ENCODE measurements at regions not wholly inside any gene's neighbourhood (a gene's known extent, or its start where the extent isn't known, plus 50 kb on each side); places are given as distances from the start of the nearest gene placed in this dataset.
A peak's percentile ranks its signal among the peaks of the same experiment; 100 is the strongest.

DNA sequence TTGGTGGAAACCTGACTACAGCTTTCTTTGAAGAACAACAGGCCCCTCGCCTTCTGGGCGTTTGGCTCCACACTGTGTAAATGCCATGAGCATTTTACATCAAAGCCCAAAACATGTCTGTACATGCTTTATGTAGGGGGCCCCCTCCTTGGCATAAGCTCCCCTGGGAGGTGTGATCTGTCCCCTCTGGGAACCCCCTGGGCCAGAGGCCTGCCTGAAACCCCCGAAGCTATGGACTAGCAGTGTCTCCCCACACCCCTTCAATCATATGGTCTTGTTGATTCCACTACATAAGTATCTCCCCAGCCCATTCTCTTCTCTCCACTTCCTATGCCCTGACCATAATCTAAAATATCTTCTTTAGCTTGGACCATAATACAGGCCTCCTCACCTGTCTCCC lies 241.5 kb downstream of the C1orf94 start:
- no peak overlapping the region for H2AFZ ChIP-seq (ENCODE audit: low read length)
- DNase-seq (ENCODE audit: low read depth in 2 of 2) = no peak
- H3K9me3 ChIP-seq (ENCODE audit: control insufficient read depth, insufficient read depth, low read depth, low read length) = no peaks in the 10 kb centered on the region
- no peaks in the 10 kb centered on the region for H4K20me1 ChIP-seq (ENCODE audit: control insufficient read depth, extremely low read depth, insufficient read depth, low read length)
- TF ChIP-seq, protein P1, sequence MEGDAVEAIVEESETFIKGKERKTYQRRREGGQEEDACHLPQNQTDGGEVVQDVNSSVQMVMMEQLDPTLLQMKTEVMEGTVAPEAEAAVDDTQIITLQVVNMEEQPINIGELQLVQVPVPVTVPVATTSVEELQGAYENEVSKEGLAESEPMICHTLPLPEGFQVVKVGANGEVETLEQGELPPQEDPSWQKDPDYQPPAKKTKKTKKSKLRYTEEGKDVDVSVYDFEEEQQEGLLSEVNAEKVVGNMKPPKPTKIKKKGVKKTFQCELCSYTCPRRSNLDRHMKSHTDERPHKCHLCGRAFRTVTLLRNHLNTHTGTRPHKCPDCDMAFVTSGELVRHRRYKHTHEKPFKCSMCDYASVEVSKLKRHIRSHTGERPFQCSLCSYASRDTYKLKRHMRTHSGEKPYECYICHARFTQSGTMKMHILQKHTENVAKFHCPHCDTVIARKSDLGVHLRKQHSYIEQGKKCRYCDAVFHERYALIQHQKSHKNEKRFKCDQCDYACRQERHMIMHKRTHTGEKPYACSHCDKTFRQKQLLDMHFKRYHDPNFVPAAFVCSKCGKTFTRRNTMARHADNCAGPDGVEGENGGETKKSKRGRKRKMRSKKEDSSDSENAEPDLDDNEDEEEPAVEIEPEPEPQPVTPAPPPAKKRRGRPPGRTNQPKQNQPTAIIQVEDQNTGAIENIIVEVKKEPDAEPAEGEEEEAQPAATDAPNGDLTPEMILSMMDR (conservative IDR thresholded peaks at IDR 0.05 in 1 of 2, IDR thresholded peaks at IDR 0.05 in 1 of 2; ENCODE audit: low read depth in 1 of 2, low read length in 2 of 2) = no peak
- TF ChIP-seq EZH2 (IDR thresholded peaks at IDR 0.05; ENCODE audit: low read length, missing control alignments) = no peak
- no peaks in the 10 kb centered on the region for H3K27me3 ChIP-seq (ENCODE audit: control insufficient read depth, insufficient read depth, low read length)
- no peaks in the 10 kb centered on the region for H3K36me3 ChIP-seq (ENCODE audit: control insufficient read depth, insufficient read depth, low read length)
- H3K4me1 ChIP-seq (ENCODE audit: control insufficient read depth, extremely low read depth, insufficient read depth, low read length) = no peaks in the 10 kb centered on the region
- no peak overlapping the region for H3K4me3 ChIP-seq (replicated peaks in 1 of 4; ENCODE audit: control extremely low read depth in 1 of 4, insufficient read depth in 1 of 4, low read depth in 3 of 4, low read length in 4 of 4)
- no peak overlapping the region for H3K4me2 ChIP-seq (ENCODE audit: extremely low read depth, insufficient read depth, low read length)
- no peak overlapping the region for H3K27ac ChIP-seq (ENCODE audit: insufficient read depth, low read length)
- H3K9ac ChIP-seq (ENCODE audit: insufficient read depth, low read length) = no peak overlapping the region
- H3K79me2 ChIP-seq (ENCODE audit: control insufficient read depth, insufficient read depth, low read length) = no peaks in the 10 kb centered on the region

DNA sequence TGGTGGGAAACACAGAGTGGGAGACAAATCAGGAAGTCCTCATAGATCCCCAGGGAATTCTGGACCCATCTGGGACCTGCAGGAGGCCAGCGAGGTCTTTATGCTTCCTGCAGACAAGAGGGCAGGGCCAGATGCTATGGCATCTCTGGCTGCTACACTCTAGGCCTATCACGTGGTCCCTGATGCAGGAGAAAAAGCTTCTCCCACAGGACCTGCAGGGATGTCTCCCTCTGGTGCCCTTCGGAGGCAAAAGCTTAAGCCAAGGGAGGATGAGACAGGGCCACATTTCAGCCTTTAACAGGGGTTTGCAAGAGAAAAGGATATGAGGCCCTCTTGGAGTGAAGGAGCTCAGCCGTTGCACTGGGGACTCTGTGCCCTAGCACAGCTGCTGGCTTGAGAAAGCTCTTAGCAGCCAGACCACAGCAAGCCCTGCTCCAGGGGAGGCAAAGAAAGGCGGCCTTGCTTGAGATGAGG lies 243.0 kb downstream of the C1orf94 start:
- Histone ChIP-seq H3K27ac (ENCODE audit: insufficient read depth, low read length) (no peak overlapping the region), H3K27me3 (ENCODE audit: control insufficient read depth, insufficient read depth, low read length) (no peaks in the 10 kb centered on the region), H4K20me1 (ENCODE audit: control insufficient read depth, extremely low read depth, insufficient read depth, low read length) (no peaks in the 10 kb centered on the region), H2AFZ (ENCODE audit: low read length) (no peak overlapping the region), H3K79me2 (ENCODE audit: control insufficient read depth, insufficient read depth, low read length) (no peaks in the 10 kb centered on the region), H3K4me1 (ENCODE audit: control insufficient read depth, extremely low read depth, insufficient read depth, low read length) (no peaks in the 10 kb centered on the region), H3K9ac (ENCODE audit: insufficient read depth, low read length) (no peak overlapping the region), H3K4me2 (ENCODE audit: extremely low read depth, insufficient read depth, low read length) (no peak overlapping the region), H3K4me3 (replicated peaks in 1 of 4; ENCODE audit: control extremely low read depth in 1 of 4, insufficient read depth in 1 of 4, low read depth in 3 of 4, low read length in 4 of 4) (no peak overlapping the region), H3K9me3 (ENCODE audit: control insufficient read depth, insufficient read depth, low read depth, low read length) (no peaks in the 10 kb centered on the region), H3K36me3 (ENCODE audit: control insufficient read depth, insufficient read depth, low read length) (no peaks in the 10 kb centered on the region)
- DNase-seq (ENCODE audit: low read depth in 2 of 2) = peak in 1 of 2 donors; percentile 4
- TF ChIP-seq, protein P1 (conservative IDR thresholded peaks at IDR 0.05 in 1 of 2, IDR thresholded peaks at IDR 0.05 in 1 of 2; ENCODE audit: low read depth in 1 of 2, low read length in 2 of 2) = peak in 1 of 2 donors; percentile 11
- no peak for TF ChIP-seq EZH2 (IDR thresholded peaks at IDR 0.05; ENCODE audit: low read length, missing control alignments)

DNA sequence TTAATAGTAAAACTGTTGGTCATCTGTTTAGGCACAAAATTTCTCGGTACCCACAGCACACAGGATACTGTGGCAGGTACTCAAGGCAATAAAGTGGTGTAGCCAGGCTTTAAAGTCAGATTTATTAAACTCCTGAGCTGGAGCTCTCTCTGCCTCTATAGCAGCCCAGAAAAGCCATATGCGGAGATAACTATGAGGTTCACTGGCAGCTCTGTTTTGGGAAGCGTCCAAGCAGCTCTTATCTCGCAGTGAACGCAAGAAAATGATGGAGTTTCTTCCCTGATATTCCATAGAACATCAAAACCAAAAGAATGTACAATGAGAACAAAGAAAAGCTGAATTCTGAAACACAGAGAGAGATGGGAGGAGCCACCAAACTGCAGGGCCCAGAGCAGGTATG lies 248.3 kb downstream of the C1orf94 start:
- Histone ChIP-seq H2AFZ (ENCODE audit: low read length) (no peak overlapping the region), H3K27ac (ENCODE audit: insufficient read depth, low read length) (no peak overlapping the region), H3K9ac (ENCODE audit: insufficient read depth, low read length) (no peak overlapping the region), H3K4me1 (ENCODE audit: control insufficient read depth, extremely low read depth, insufficient read depth, low read length) (no peaks in the 10 kb centered on the region), H3K27me3 (ENCODE audit: control insufficient read depth, insufficient read depth, low read length) (no peaks in the 10 kb centered on the region), H3K36me3 (ENCODE audit: control insufficient read depth, insufficient read depth, low read length) (no peaks in the 10 kb centered on the region), H3K9me3 (ENCODE audit: control insufficient read depth, insufficient read depth, low read depth, low read length) (no peaks in the 10 kb centered on the region), H3K4me2 (ENCODE audit: extremely low read depth, insufficient read depth, low read length) (no peak overlapping the region), H4K20me1 (ENCODE audit: control insufficient read depth, extremely low read depth, insufficient read depth, low read length) (no peaks in the 10 kb centered on the region), H3K79me2 (ENCODE audit: control insufficient read depth, insufficient read depth, low read length) (no peaks in the 10 kb centered on the region), H3K4me3 (replicated peaks in 1 of 4; ENCODE audit: control extremely low read depth in 1 of 4, insufficient read depth in 1 of 4, low read depth in 3 of 4, low read length in 4 of 4) (no peak overlapping the region)
- no peak for DNase-seq (ENCODE audit: low read depth in 2 of 2)
- TF ChIP-seq, protein P1 (conservative IDR thresholded peaks at IDR 0.05 in 1 of 2, IDR thresholded peaks at IDR 0.05 in 1 of 2; ENCODE audit: low read depth in 1 of 2, low read length in 2 of 2) = no peak
- TF ChIP-seq EZH2 (IDR thresholded peaks at IDR 0.05; ENCODE audit: low read length, missing control alignments) = no peak
